CD14-positive monocyte (primary cell): ENCODE measurements at regions not wholly inside any gene's neighbourhood (a gene's known extent, or its start where the extent isn't known, plus 50 kb on each side); places are given as distances from the start of the nearest gene placed in this dataset.

Experiments
- DNase-seq, 3 donors: peaks; one replicate each; pipeline ENCODE4 v3.0.0-alpha.2; 2011 to 2022
- H2AFZ ChIP-seq: 2 replicates; pipeline ENCODE4 v1.6.0; 2012; ENCODE audit warnings: mild to moderate bottlenecking, low read depth, low read length, inconsistent platforms; ENCODE audit not compliant: insufficient read depth, poor library complexity, severe bottlenecking
- H3K27ac ChIP-seq, 2 donors: 1 replicate in 1 of 2; 2 replicates in 1 of 2; pipeline ENCODE4 v1.5.1; 2012 to 2013; ENCODE audit warnings: low read length in 2 of 2, control low read depth in 1 of 2, inconsistent platforms in 1 of 2, low read depth in 1 of 2, mild to moderate bottlenecking in 1 of 2
- H3K27me3 ChIP-seq, 2 donors: one replicate each; pipeline versions ENCODE4 v1.6.0 to v1.6.1; 2011 to 2013; ENCODE audit warnings: low read length in 2 of 2; ENCODE audit not compliant: control insufficient read depth in 2 of 2, insufficient read depth in 2 of 2
- H3K36me3 ChIP-seq, 2 donors: replicated peaks in 1 of 2; 1 replicate in 1 of 2; 2 replicates in 1 of 2; pipeline versions ENCODE4 v1.5.1 to v1.6.1; 2012 to 2013; ENCODE audit warnings: low read length in 2 of 2, control low read depth in 1 of 2, inconsistent platforms in 1 of 2, mild to moderate bottlenecking in 1 of 2; ENCODE audit not compliant: insufficient read depth in 2 of 2, control insufficient read depth in 1 of 2
- H3K4me1 ChIP-seq, 2 donors: 1 replicate in 1 of 2; 2 replicates in 1 of 2; pipeline versions ENCODE4 v1.5.1 to v1.6.1; 2012 to 2013; ENCODE audit warnings: low read length in 2 of 2, control low read depth in 1 of 2, inconsistent platforms in 1 of 2, mild to moderate bottlenecking in 1 of 2, moderate library complexity in 1 of 2; ENCODE audit not compliant: insufficient read depth in 2 of 2, control insufficient read depth in 1 of 2
- H3K4me2 ChIP-seq: replicated peaks from 2 replicates; pipeline ENCODE3; 2012; ENCODE audit warnings: low read length, moderate library complexity, mild to moderate bottlenecking; ENCODE audit not compliant: poor library complexity, severe bottlenecking; ENCODE audit errors: extremely low read depth
- H3K4me3 ChIP-seq, 3 experiments: fragments of 200-600 bp in 1 of 3; sonication (generic) in 1 of 3; replicated peaks in 1 of 3; 1 replicate in 2 of 3; 2 replicates in 1 of 3; pipeline ENCODE4 v1.5.1; 2011 to 2013; ENCODE audit warnings: low read length in 3 of 3, mild to moderate bottlenecking in 3 of 3, control low read depth in 2 of 3, low read depth in 2 of 3, inconsistent platforms in 1 of 3, moderate library complexity in 1 of 3
- H3K79me2 ChIP-seq: 2 replicates; pipeline ENCODE4 v1.6.0; 2012; ENCODE audit warnings: mild to moderate bottlenecking, control low read depth, inconsistent platforms, low read length, moderate library complexity; ENCODE audit not compliant: insufficient read depth
- H3K9ac ChIP-seq: 2 replicates; pipeline ENCODE4 v1.6.0; 2017; ENCODE audit warnings: low read length, mild to moderate bottlenecking; ENCODE audit not compliant: insufficient read depth, poor library complexity, severe bottlenecking
- H3K9me3 ChIP-seq, 2 donors: replicated peaks in 1 of 2; 1 replicate in 1 of 2; 2 replicates in 1 of 2; pipeline versions ENCODE4 v1.5.1 to v1.6.1; 2012 to 2013; ENCODE audit warnings: low read length in 2 of 2, control low read depth in 1 of 2; ENCODE audit not compliant: control insufficient read depth in 1 of 2, insufficient read depth in 1 of 2
- H4K20me1 ChIP-seq: 2 replicates; pipeline ENCODE4 v1.6.0; 2012; ENCODE audit warnings: mild to moderate bottlenecking, low read length, control low read depth, moderate library complexity; ENCODE audit not compliant: insufficient read depth
- H3K27ac Mint-ChIP-seq, 7 donors: one replicate each; pipeline ENCODE4 v1.8.0; 2020; ENCODE audit warnings: mild to moderate bottlenecking in 7 of 7, mixed read lengths in 7 of 7, moderate library complexity in 6 of 7, inconsistent platforms in 2 of 7
- H3K27me3 Mint-ChIP-seq, 3 donors: one replicate each; pipeline ENCODE4 v1.8.0; 2021 to 2022; ENCODE audit warnings: low read depth in 3 of 3, mild to moderate bottlenecking in 3 of 3, mixed read lengths in 3 of 3, moderate library complexity in 3 of 3, inconsistent platforms in 1 of 3
- H3K36me3 Mint-ChIP-seq, 2 donors: one replicate each; pipeline ENCODE4 v1.8.0; 2020; ENCODE audit warnings: mixed read lengths in 2 of 2, inconsistent platforms in 1 of 2, mild to moderate bottlenecking in 1 of 2
- H3K4me1 Mint-ChIP-seq: one replicate; pipeline ENCODE4 v1.8.0; 2020; ENCODE audit warnings: mild to moderate bottlenecking, mixed read lengths
- H3K4me3 Mint-ChIP-seq, 2 donors: one replicate each; pipeline ENCODE4 v1.8.0; 2020; ENCODE audit warnings: mild to moderate bottlenecking in 2 of 2, mixed read lengths in 2 of 2, moderate library complexity in 1 of 2
- H3K9me3 Mint-ChIP-seq, 7 donors: one replicate each; pipeline ENCODE4 v1.8.0; 2020 to 2022; ENCODE audit warnings: mixed read lengths in 7 of 7, mild to moderate bottlenecking in 6 of 7, moderate library complexity in 6 of 7, inconsistent platforms in 2 of 7
- CTCF ChIP-seq: fragments of 200-600 bp; IDR thresholded peaks from one replicate; pipeline ENCODE4 v1.8.0; 2022; ENCODE audit warnings: antibody characterized with exemption, mild to moderate bottlenecking
- WGBS: methylation state at CpG from one replicate; pipeline ENCODE4 v1.1.5; 2013; ENCODE audit warnings: missing lambda C conversion rate; ENCODE audit not compliant: insufficient coverage; 5-methylcytosine and 5-hydroxymethylcytosine counted together
- intact Hi-C, 2 donors: fragments of 100-400 bp; cut with micrococcal nuclease; formaldehyde crosslinking; loops; one replicate each; pipeline versions ENCODE4 v1.15.0 to v1.15.1; 2023

DNA sequence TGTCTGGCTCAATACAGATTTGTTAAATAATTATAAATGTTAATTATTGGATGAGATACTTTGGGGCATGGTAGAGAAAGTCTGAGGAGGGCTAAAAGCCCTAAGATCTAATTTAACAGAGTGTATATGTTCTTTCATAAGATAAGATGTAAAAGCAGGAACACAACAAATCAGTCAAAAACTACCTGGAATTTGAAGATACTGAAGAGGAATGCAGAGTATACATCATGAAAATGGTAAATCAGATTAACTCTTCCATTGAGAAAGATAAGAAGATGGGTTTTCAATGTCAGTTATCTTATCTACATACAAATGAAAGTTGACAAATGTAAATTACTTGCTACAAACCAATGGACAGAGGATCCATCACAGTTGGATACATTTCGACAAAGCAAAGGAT is 107.3 kb upstream of the NFIB start:
- WGBS, result 100% methylated on average over 1 of the region's 1 CpG

DNA sequence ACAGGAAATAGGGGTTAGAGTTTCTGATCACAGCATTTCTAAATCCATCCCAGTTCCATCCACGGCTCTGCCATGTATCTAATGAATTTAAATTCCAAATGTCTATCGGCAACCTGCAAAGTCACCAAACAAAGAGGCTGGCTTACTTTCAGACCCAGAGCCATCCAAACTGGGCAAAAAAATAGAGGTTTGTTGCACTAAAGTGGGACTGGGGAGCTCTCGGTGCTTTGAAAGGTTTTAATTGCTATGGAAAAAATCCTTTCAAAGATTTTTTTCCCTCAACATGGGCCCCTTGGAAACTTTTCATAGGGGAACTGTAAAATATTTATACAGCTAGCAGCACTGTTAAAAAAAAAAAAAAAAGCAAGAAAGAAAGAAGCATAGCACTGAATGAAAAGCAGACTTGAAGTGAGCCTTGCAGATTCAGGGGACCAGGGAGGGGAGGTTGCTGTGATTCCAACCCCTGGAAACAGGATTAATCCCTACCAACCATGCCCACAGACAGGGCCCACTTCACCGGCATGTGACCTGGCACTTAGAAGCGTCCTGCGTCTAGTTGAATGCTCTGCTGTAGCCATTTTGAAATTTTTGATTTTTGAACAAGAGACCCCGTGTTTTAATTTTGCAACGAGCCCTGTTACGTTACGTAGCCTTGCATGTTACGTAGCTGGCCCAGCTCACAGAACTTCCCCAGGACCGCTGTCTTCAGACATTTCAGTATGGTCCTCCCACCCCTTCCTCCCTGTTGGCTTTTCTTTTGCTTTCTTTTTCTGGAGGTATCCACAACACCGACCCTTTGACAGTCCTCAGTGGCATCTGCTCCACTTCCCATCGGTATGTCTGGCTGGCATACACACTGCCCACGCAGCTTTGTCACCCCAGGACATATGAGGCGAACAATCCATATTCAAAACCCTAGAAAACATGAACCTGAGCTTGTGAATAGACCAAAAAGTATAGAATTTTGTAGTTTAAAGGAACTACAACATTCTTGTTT is 105.3 kb upstream of the NFIB start:
- Histone ChIP-seq H3K36me3 (no peaks in the 10 kb centered on the region), H3K27ac (no peak overlapping the region), H3K4me2 (no peak overlapping the region), H4K20me1 (no peaks in the 10 kb centered on the region), H3K9ac (no peak overlapping the region), H2AFZ (no peak overlapping the region), H3K79me2 (no peaks in the 10 kb centered on the region), H3K9me3 (no peaks in the 10 kb centered on the region), H3K4me3 (no peak overlapping the region), H3K27me3 (no peaks in the 10 kb centered on the region), H3K4me1 (no peaks in the 10 kb centered on the region)
- Mint-ChIP-seq H3K36me3 (no peaks in the 10 kb centered on the region), H3K27me3 (no peaks in the 10 kb centered on the region), H3K4me3 (no peak overlapping the region), H3K27ac (no peak overlapping the region), H3K4me1 (no peaks in the 10 kb centered on the region), H3K9me3 (peaks cover 0 to 6% (median 0%) of the 10 kb centered on the region in 7 donors)
- 94% methylated on average over 12 of the region's 16 CpGs for WGBS
- no peak for DNase-seq
- intact Hi-C loops, result no loop called here
- no peak for TF ChIP-seq CTCF

More for the DNA sequence above, 107.3 kb upstream of the NFIB start:
- Histone ChIP-seq H2AFZ (no peak overlapping the region), H3K4me2 (no peak overlapping the region), H4K20me1 (no peaks in the 10 kb centered on the region), H3K27ac (no peak overlapping the region), H3K36me3 (no peaks in the 10 kb centered on the region), H3K4me3 (no peak overlapping the region), H3K9ac (no peak overlapping the region), H3K9me3 (no peaks in the 10 kb centered on the region), H3K27me3 (no peaks in the 10 kb centered on the region), H3K4me1 (no peaks in the 10 kb centered on the region), H3K79me2 (no peaks in the 10 kb centered on the region)
- no peak for DNase-seq
- intact Hi-C loops, result no loop called here
- Mint-ChIP-seq H3K4me3 (no peak overlapping the region), H3K4me1 (no peaks in the 10 kb centered on the region), H3K27ac (no peak overlapping the region), H3K9me3 (peaks cover 0 to 4% (median 0%) of the 10 kb centered on the region in 7 donors), H3K27me3 (peaks cover 0 to 2% (median 0%) of the 10 kb centered on the region in 3 donors), H3K36me3 (no peaks in the 10 kb centered on the region)
- TF ChIP-seq CTCF, result no peak
